HG03469 (cell line): ENCODE measurements at regions not wholly inside any gene's neighbourhood (a gene's known extent, or its start where the extent isn't known, plus 50 kb on each side); places are given as distances from the start of the nearest gene placed in this dataset.

Experiments used
- ATAC-seq: cut with Tn5 transposase; IDR thresholded peaks from one replicate; pipeline ENCODE4 v1.9.1; 2021; ENCODE audit warnings: mild to moderate bottlenecking, moderate library complexity, moderate number of reproducible peaks; ENCODE audit not compliant: unreplicated experiment

DNA sequence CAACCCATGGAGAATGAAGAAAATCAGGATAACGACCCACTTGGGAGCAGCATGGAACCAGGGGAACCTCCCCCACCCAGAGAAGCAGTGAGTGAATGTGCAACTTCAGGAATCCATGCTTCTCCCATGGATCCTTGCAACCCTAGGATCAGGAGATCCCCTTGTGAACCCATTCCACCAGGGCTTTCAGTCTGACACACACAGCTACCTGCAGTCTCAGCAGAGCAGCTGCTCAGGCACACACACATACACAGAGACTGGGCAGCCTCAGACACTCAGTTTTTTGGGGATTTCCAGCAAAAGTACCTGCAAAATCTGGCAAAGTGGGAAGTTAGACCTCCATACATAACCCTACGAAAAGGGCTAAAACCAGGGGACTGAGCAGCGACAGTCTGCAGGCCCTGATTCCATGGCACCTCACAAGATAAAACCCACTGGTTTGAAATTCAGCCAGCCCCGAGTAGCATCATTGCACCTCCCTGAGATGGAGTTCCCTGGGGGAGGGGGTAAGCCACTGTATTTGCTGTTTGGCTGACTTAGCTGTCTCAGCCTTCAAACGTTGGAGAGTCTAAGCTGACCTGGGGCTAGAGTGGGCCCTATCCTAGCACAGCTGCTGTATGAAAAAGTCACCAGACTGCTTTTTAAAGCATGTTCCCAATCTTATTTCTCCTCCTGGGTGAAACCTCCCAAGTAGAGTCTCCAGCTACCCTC, 737.5 kb upstream of the NDST4 start:
- ATAC-seq: peak; percentile 35

- ATAC-seq: no peak
Observed at GRCh38 chr4:115844180-115844579, 730.8 kb upstream of the NDST4 start.

DNA sequence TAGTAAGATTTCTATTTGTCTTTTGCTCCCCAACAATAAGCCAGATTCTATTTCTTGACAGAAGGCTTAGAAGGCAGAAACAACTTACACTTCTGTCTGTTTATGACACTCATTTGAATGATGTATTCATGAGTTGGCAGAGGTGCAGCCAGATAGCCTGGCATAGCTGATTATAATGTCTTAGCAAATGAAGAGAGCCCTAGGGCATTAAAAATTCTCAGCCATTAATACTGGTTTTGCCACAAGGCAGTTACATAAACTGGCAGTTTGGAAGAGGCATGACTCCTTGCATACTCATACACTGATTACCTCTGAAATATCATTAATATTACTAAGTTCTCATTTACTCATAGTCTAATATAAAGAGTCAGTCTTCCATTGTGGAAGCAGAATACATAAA, 728.5 kb upstream of the NDST4 start:
- no peak for ATAC-seq

GRCh38 chr4:115834441-115834840, 721.0 kb upstream of the NDST4 start:
- ATAC-seq: no peak

GRCh38 chr4:115824630-115825029, 711.2 kb upstream of the NDST4 start:
- no peak for ATAC-seq

DNA sequence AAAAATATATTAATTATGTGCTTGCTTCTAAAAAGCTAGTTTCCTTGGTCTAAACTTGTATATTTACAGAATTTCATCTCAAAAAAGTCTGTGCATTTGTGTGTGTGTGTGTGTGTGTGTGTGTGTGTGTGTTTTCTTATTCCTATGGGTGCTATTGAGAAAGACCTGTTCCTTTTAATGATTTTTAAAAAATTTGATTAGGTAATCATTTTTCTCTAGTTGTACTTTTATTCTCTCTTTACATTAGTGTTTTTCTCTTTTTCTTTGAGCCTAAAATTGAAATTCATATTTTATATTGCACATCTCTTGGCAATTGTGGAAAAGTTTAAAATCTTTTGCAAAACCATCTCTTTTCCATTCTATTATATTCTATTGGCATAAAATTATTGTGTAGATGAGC, 690.4 kb upstream of the NDST4 start:
- ATAC-seq: no peak

GRCh38 chr4:115790812-115791211, 677.4 kb upstream of the NDST4 start:
- ATAC-seq: no peak

GRCh38 chr4:115781528-115782146, 668.2 kb upstream of the NDST4 start:
- ATAC-seq: peak; percentile 36

DNA sequence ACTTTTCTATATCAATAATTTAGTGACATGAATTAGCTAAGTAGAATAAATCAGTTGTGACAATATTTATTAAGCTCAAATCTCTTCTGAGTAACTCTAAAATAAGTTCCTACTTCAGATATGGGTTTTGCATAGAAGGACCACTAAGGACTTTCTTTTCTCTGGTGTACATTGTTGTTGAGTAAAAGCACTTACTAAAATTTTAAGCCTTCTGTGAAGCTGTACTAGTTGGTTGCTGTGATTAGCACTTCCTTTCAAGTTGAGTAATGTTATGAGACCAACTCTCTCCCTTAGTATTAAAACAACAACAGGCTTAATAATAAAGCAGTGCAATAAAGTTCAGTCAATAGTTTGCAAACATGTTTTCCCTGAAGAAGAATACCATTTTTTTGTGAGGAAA, 667.4 kb upstream of the NDST4 start:
- ATAC-seq: peak; percentile 76

DNA sequence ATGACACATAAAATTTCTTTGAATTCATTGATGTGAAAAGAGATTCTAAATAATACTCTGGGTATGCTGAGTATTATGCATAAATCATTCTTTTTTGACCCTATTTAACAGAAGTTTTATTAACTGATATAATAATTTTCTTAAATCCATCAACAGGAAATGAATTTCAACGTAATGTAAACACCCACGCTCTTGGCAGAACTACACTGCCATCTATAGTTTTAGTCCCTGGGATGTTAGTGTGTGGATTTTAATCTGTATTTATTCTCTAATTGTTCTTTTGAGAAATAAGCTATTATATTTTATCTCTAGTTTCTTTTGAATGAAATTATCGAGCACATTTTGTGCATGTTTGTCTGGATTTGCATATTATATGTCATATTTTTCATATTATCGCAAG, 666.8 kb upstream of the NDST4 start:
- no peak for ATAC-seq

- ATAC-seq: no peak
Observed at GRCh38 chr4:115770046-115770543, 656.7 kb upstream of the NDST4 start.

DNA sequence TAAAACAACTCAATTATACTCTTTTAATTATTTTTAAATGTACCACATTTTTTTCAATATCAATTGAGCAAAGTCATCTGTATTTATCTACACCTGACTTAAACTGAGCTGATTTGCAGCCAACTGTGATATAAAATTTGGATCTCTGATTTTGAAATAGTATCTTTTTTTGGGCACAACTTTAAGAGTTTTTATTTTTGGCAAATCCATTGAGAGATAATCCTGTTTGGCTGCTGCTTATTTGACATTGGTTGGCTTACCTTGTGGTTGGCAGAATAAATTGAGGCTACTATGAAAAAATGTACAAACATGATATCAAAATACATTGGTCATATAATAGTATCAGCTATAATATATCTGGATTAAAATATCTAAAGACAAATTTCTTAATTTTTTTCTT, 656.0 kb upstream of the NDST4 start:
- ATAC-seq: no peak

GRCh38 chr4:115763051-115763450, 649.6 kb upstream of the NDST4 start:
- ATAC-seq: no peak

- no peak for ATAC-seq
Observed at GRCh38 chr4:115759231-115759630, 645.8 kb upstream of the NDST4 start.

GRCh38 chr4:115749404-115749803, 636.0 kb upstream of the NDST4 start:
- ATAC-seq: no peak

- ATAC-seq: no peak
Observed at GRCh38 chr4:115740806-115741205, 627.4 kb upstream of the NDST4 start.

DNA sequence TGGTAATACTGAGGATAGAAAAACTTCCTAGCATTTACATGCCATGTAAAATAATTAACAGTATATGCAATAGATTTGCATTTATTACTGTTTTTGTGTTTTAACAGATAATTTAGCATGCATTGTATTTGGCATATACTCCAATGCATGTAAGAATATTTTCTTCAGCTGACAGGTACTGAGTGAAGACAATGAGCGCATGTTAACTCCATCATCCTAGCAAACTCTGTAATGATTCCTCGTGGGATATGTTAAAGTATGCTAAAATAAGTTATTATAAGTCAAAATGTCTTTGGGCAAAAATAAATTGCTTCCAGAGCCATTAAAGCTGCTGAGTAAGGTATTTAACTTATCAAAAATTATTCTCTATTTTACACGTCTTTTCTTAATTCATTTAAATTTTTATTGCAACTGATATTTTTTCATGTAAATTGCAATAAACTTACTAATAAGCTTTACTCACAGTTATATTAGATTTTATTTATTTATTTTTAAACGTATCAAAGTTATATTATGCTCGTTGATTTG, 616.4 kb upstream of the NDST4 start:
- no peak for ATAC-seq

- no peak for ATAC-seq
Observed at GRCh38 chr4:115723621-115724020, 610.2 kb upstream of the NDST4 start.

DNA sequence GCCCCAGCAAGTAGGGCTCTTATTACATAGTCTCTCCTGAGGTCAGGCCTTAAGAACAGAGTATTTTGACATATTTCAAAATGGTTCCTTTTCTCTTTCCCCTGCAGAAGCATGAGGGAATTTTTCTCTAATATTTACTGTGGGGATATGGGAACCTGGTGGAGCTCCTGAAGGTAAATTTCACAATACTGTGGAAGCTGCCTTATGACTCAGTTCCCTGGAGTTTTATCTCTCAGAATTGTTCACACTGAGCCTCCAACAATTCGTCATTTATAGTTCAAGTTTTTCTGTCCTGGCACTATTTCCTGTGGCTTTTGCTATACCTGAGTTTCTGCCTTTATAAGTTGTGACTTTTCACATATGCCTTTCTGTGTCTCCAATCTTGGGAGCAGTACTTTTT, 607.2 kb upstream of the NDST4 start:
- no peak for ATAC-seq

DNA sequence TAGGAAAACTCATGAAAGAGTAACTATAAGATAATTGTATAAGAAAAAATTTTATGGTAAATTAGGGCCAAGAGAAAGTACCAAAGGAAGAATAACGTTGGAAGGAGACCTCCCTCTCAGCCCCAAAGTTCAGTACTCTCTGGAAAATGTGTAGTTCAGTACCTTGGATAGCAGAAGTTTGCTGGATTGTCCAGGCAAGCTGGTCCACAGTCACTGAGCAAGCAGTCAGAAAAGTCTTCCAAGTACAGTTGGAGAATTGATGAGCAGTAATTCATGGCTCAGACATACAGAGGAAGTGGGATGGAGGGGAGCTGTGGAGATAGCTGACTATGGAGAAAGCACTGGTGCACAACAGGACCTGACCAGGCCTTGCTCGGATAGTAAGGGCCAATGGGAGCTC, 598.2 kb upstream of the NDST4 start:
- no peak for ATAC-seq

- no peak for ATAC-seq
Observed at GRCh38 chr4:115688961-115689360, 575.5 kb upstream of the NDST4 start.

- no peak for ATAC-seq
Observed at GRCh38 chr4:115687052-115687755, 573.8 kb upstream of the NDST4 start.
